ENCODE measurements at regions not wholly inside any gene's neighbourhood (a gene's known extent, or its start where the extent isn't known, plus 50 kb on each side); places are given as distances from the start of the nearest gene placed in this dataset.

DNA sequence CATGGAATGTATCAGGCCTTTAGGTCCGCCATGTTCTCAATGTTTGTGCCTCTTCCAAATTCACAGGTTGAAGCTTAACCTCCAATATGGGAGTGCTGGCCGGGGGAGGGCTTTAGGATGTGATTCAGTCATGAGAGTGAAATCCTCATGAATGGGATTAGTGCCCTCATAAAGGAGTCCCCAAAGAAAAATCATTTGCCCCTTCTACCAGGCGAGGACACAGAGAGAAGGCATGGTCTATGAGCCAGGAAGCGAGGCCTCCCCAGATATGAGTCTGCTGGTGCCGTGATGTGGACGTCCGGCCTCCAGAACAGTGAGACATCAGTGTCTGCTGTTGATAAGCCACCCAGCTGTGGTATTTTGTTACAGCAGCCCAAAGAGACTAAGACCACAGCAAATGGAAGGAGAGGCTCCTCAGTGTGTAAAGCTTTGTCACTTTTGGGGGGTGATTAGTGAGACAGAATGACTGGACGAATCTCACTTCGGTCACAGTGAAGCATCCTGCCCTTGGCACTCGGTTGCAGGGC is 231.3 kb upstream of the KLF6 start:
- no peaks in the 10 kb centered on the region for H3K79me2 ChIP-seq (ENCODE audit: insufficient read depth)
- no peaks in the 10 kb centered on the region for H4K20me1 ChIP-seq (ENCODE audit: insufficient read depth)
- H3K4me3 ChIP-seq = no peak overlapping the region
- H3K9ac ChIP-seq = no peak overlapping the region
- DNase-seq = no peak
- H2AFZ ChIP-seq = no peak overlapping the region
- H3K4me2 ChIP-seq (ENCODE audit: unreplicated experiment) = no peak overlapping the region
- TF ChIP-seq EZH2phosphoT487 (IDR thresholded peaks at IDR 0.05; ENCODE audit: insufficient read depth, low read depth) (no peak), EZH2 (IDR thresholded peaks at IDR 0.05; ENCODE audit: insufficient read depth, poor library complexity, severe bottlenecking) (no peak)
- H3K4me1 ChIP-seq (ENCODE audit: insufficient read depth) = no peaks in the 10 kb centered on the region
- in situ Hi-C loops (cut with MboI) = no loop called here
- H3K27me3 ChIP-seq (replicated peaks; ENCODE audit: insufficient read depth) = no peaks in the 10 kb centered on the region
- WGBS, 2 experiments (ENCODE audit: low coverage in 1 of 2, low lambda C conversion rate in 2 of 2, missing lambda C conversion rate in 2 of 2) = 97 to 98% methylated on average over 10 of the region's 10 CpGs
- no peaks in the 10 kb centered on the region for H3K36me3 ChIP-seq (ENCODE audit: low read depth)
- H3K9me3 ChIP-seq (ENCODE audit: low read depth) = no peaks in the 10 kb centered on the region
- no peaks in the 10 kb centered on the region for H3K9me2 ChIP-seq (ENCODE audit: insufficient read depth)
- no peak overlapping the region for H3K27ac ChIP-seq
- no peaks in the 10 kb centered on the region for H3F3A ChIP-seq (ENCODE audit: insufficient read depth)

DNA sequence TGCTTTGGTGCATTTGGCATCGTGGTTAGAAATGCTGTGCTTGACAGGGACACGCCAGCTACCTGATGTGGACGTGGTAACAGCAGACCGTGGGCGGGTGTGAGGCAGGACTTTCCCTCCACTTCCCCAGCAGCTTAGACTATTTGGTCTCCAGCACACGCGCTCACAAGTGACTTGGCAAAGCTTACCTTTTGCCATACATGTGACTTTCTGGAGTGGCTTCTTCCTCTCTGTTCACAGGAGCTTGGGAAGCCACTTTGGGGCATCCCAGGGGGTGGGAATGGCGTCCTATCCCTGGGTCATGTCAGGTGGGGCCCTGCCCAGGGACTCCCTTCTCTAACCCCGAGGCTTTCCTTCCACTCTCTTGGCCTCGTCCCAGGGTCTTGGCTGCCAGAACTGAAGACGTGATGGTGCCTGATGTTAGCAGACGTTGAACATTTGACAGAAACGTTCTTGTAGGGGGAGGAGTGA is 228.7 kb upstream of the KLF6 start:
- Histone ChIP-seq H3K9me3 (ENCODE audit: low read depth) (no peaks in the 10 kb centered on the region), H3K4me1 (ENCODE audit: insufficient read depth) (peaks cover 4% of the 10 kb centered on the region; the same call in 1 of the 2 replicates), H3K27me3 (replicated peaks; ENCODE audit: insufficient read depth) (no peaks in the 10 kb centered on the region), H3K4me3 (no peak overlapping the region), H3K9me2 (ENCODE audit: insufficient read depth) (no peaks in the 10 kb centered on the region), H4K20me1 (ENCODE audit: insufficient read depth) (no peaks in the 10 kb centered on the region), H3K27ac (no peak overlapping the region), H2AFZ (peak overlapping the region; percentile 41; the same call in 1 of the 2 replicates), H3K36me3 (ENCODE audit: low read depth) (no peaks in the 10 kb centered on the region), H3K4me2 (ENCODE audit: unreplicated experiment) (peak overlapping the region; percentile 27), H3K79me2 (ENCODE audit: insufficient read depth) (no peaks in the 10 kb centered on the region), H3F3A (ENCODE audit: insufficient read depth) (no peaks in the 10 kb centered on the region), H3K9ac (no peak overlapping the region)
- peak; percentile 37 for DNase-seq
- TF ChIP-seq EZH2 (IDR thresholded peaks at IDR 0.05; ENCODE audit: insufficient read depth, poor library complexity, severe bottlenecking) (no peak), EZH2phosphoT487 (IDR thresholded peaks at IDR 0.05; ENCODE audit: insufficient read depth, low read depth) (no peak)
- in situ Hi-C loops (cut with MboI) = no loop called here
- WGBS, 2 experiments (ENCODE audit: low coverage in 1 of 2, low lambda C conversion rate in 2 of 2, missing lambda C conversion rate in 2 of 2) = 16 to 19% methylated on average over 13 of the region's 13 CpGs

DNA sequence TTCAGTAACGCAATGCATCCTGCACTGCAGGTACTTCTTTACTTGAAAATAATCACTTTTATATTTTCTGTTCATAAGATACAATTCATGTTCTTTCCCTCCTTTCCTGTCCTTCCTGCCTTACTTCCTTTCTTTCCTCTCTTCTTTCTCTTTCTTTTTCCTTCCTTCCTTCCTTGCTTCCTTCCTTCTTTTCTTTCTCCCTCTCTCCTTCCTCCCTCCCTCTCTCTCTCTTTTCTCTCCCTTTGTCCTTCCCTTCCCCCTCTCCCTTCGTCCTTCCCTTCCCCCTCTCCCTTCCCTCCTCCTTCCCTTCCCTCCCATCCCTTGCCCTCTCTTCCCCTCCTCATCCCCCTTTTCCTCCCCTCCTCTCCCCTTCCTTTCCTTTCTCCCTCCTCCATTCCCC is 227.8 kb upstream of the KLF6 start:
- peaks cover 6% of the 10 kb centered on the region; the same call in 1 of the 2 replicates for H3K4me1 ChIP-seq (ENCODE audit: insufficient read depth)
- no peak overlapping the region for H3K4me3 ChIP-seq
- no peaks in the 10 kb centered on the region for H3K9me2 ChIP-seq (ENCODE audit: insufficient read depth)
- H3K9me3 ChIP-seq (ENCODE audit: low read depth) = no peaks in the 10 kb centered on the region
- no peak for TF ChIP-seq EZH2phosphoT487 (IDR thresholded peaks at IDR 0.05; ENCODE audit: insufficient read depth, low read depth)
- no peak for TF ChIP-seq EZH2 (IDR thresholded peaks at IDR 0.05; ENCODE audit: insufficient read depth, poor library complexity, severe bottlenecking)
- H3K27me3 ChIP-seq (replicated peaks; ENCODE audit: insufficient read depth) = no peaks in the 10 kb centered on the region
- H3F3A ChIP-seq (ENCODE audit: insufficient read depth) = no peaks in the 10 kb centered on the region
- H3K9ac ChIP-seq = no peak overlapping the region
- H3K79me2 ChIP-seq (ENCODE audit: insufficient read depth) = no peaks in the 10 kb centered on the region
- 68 to 80% methylated on average over 2 of the region's 2 CpGs for WGBS, 2 experiments (ENCODE audit: low coverage in 1 of 2, low lambda C conversion rate in 2 of 2, missing lambda C conversion rate in 2 of 2)
- no peak overlapping the region for H3K4me2 ChIP-seq (ENCODE audit: unreplicated experiment)
- in situ Hi-C loops (cut with MboI) = no loop called here
- no peaks in the 10 kb centered on the region for H3K36me3 ChIP-seq (ENCODE audit: low read depth)
- DNase-seq = no peak
- H2AFZ ChIP-seq = no peak overlapping the region
- no peak overlapping the region for H3K27ac ChIP-seq
- no peaks in the 10 kb centered on the region for H4K20me1 ChIP-seq (ENCODE audit: insufficient read depth)

DNA sequence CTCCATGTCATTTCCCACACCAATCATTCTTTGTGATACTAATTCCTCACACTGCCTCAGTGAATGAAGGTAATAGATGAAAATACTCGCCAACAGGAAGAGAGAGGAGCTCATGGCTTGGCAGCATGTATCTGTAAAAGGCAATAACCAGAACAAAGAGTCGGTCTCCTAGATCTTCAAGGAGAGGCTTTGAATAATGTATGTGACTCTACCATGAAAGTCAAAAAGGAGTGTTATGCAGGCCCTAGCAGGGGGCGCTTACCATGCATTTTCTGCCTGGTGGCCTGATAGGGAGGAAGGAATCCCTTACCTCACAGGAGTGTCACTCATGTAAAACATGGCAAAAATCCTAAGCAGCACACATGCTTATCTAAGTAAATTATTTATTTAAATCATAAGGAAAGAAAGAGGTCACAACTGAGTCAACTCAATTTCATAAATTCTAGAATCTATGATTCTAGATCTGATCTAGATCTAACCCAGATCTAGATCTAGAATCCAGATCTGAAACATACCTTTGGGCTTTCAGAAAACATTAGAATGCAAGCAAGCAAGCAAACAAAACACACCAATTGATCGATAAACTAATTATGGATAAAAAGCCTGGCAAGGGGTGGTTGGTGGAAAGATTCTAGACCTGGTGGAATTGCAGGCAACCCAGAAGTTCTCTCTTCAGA is 226.3 kb upstream of the KLF6 start:
- Histone ChIP-seq H3F3A (ENCODE audit: insufficient read depth) (no peaks in the 10 kb centered on the region), H2AFZ (no peak overlapping the region), H3K36me3 (ENCODE audit: low read depth) (no peaks in the 10 kb centered on the region), H3K79me2 (ENCODE audit: insufficient read depth) (no peaks in the 10 kb centered on the region), H3K4me3 (no peak overlapping the region), H3K27me3 (replicated peaks; ENCODE audit: insufficient read depth) (no peaks in the 10 kb centered on the region), H3K9ac (no peak overlapping the region), H3K9me3 (ENCODE audit: low read depth) (no peaks in the 10 kb centered on the region), H4K20me1 (ENCODE audit: insufficient read depth) (no peaks in the 10 kb centered on the region), H3K27ac (no peak overlapping the region), H3K4me1 (ENCODE audit: insufficient read depth) (peaks cover 6% of the 10 kb centered on the region; the same call in 1 of the 2 replicates), H3K9me2 (ENCODE audit: insufficient read depth) (no peaks in the 10 kb centered on the region), H3K4me2 (ENCODE audit: unreplicated experiment) (no peak overlapping the region)
- in situ Hi-C loops (cut with MboI) = no loop called here
- 90 to 95% methylated on average over 4 of the region's 4 CpGs for WGBS, 2 experiments (ENCODE audit: low coverage in 1 of 2, low lambda C conversion rate in 2 of 2, missing lambda C conversion rate in 2 of 2)
- TF ChIP-seq EZH2phosphoT487 (IDR thresholded peaks at IDR 0.05; ENCODE audit: insufficient read depth, low read depth) (no peak), EZH2 (IDR thresholded peaks at IDR 0.05; ENCODE audit: insufficient read depth, poor library complexity, severe bottlenecking) (no peak)
- no peak for DNase-seq
